HPDE6-E6E7 (cell line): ENCODE measurements at regions not wholly inside any gene's neighbourhood (a gene's known extent, or its start where the extent isn't known, plus 50 kb on each side); places are given as distances from the start of the nearest gene placed in this dataset.
"Not testable (repeated sequence)": the region's sequence is repeated elsewhere in the genome, so short reads cannot be mapped to it uniquely, and the experiment has no call there.

Source experiments
- DNase-seq: peaks from one replicate; pipeline ENCODE4 v3.0.0; 2011; ENCODE audit warnings: missing footprints; ENCODE audit errors: extremely low spot score

DNA sequence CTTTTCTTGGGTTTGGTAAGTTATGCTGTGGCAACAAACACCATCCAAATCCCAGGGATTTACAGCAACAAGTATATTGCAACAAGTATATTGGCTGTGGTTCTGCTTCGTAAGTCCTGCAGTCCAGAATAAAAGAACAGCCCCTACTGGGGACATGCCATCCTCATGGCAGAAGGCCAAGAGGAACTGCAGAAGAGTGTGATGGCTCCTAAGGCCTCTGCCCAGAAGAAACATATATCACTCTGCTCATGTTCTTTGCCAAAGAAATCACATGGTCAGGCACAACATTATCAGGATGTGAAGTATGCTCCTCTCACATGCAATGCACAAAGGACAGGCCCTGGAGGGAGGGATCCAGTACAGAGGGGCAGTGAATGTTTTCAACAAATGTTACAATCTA is 159.6 kb upstream of the TAS2R1 start:
- no peak for DNase-seq

DNA sequence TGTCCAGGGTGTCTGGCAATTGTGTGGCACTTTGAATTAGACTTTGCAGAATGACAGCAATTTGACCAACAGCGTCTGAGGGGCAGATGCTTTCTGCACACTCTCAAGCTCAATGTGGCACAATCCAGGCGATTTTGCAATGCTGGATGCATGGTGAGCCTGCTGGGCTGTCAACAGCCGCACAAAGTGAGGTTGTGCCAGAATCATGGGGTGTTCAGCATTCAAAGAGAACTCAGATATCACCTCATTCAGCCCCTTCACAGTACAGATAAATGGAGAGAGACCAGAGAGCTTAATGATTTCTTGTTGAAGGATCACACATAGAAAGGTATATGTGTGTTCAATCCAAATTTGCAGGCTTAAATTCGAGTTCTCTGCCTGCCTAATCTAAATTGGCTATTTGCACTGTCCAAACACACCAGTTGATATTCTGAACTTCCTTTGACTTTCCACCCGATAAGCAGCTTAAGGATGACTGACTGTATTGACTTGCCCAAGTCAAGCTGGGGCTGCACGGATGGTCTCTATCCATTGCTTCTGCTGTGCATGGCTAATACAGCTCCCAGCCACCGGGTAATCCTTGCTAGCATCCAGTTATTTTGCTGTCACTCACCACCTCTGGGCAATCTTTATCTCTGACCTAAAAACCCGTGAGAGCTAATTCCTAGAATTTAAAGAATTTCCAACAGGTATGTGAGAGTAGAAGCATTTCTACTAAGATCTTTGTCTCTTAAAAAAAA is 157.9 kb upstream of the TAS2R1 start:
- no peak for DNase-seq

- no peak for DNase-seq
Observed at GRCh38 chr5:9786380-9787360, 156.5 kb upstream of the TAS2R1 start.

- no peak for DNase-seq
Observed at GRCh38 chr5:9785751-9786150, 155.6 kb upstream of the TAS2R1 start.

DNA sequence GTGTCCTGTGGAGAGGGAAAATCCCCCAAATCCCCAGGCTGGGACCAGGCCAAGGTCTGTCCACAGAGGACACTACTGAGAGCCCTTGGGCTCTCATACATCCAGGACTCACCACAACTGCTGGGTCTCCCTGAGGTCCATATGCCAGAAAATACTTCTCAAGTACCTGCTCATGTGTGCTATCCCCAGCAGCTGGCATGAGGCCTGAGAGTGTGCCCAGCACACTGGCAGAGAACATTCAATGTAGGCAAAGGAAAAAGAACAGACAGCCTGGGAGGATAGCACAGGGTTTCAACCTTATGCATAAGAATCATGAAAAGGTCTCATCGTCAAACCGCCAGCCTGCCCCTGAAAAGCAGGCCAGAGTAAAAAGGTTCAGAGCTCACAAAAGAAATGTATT is 154.1 kb upstream of the TAS2R1 start:
- no peak for DNase-seq

DNA sequence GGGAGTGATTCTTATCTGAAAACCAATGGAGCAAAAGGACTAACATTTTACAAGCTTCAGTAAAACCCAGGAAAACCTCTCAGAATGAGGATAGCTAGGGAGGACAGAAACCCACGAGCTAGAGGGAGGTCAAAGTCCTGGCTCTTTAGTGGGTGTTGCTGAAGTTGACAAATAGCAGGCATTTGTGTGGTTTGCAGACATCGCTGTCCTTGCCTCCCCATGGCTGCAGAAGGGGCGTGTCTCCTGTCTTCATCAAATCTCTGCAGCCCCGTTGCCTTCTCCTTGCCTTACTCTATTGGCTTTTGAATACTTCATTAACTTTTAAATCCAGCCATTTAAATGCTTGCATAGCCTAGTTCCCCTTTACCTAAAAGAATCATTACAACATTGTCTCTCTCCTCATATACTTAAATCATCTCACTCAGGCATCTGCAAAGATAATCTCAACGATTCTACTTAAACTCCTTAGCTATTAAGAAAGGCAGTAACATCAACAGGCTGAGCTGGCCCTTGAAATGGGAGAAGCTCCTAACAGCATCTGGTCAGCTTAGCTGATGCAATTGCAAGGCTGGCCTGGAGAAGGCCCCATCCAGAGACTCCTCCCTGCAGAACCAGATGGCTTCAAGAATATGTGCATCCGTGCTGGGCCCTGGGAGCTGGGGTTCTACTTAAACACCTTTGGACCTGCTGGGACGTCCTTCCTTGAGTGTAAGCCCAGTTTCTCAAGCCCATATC is 152.8 kb upstream of the TAS2R1 start:
- no peak for DNase-seq

- DNase-seq: no peak
Observed at GRCh38 chr5:9781890-9782289, 151.7 kb upstream of the TAS2R1 start.

- no peak for DNase-seq
Observed at GRCh38 chr5:9781275-9781674, 151.1 kb upstream of the TAS2R1 start.

- no peak for DNase-seq
Observed at GRCh38 chr5:9780501-9780900, 150.3 kb upstream of the TAS2R1 start.

- no peak for DNase-seq
Observed at GRCh38 chr5:9776525-9776924, 146.4 kb upstream of the TAS2R1 start.

- DNase-seq: no peak
Observed at GRCh38 chr5:9775339-9775738, 145.2 kb upstream of the TAS2R1 start.

DNA sequence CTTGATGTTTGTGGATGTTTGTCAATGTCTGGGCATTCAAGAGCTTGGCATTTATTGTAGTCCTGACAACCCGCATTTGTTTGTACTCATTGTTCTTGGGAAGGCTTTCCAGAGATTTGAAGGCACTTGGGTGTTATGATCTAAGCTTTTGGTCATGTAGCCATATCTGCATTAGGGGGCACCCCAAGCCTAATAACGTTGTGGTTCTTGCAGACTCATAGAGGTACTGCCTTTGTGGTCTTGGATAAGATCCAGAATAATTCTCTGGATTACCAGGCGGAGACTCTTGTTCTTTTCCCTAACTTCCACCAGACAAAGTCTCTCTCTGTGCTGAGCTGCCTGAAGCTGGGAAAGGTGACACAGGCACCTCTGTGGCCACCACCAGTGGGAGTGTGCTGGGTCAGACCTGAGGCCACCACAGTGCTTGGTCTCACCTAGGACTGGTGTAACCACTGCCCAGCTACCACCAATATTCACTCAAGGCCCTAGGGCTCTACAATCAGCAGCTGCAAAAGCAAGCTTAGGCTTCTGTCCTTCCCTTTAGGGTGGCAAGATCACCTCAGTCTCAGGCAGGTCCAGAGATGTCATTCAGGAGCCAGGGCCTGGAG is 144.4 kb upstream of the TAS2R1 start:
- DNase-seq: no peak

GRCh38 chr5:9771079-9771478 is 140.9 kb upstream of the TAS2R1 start:
- no peak for DNase-seq

- peak; percentile 38 for DNase-seq
Observed at GRCh38 chr5:9766581-9766980, 136.4 kb upstream of the TAS2R1 start.

- DNase-seq: no peak
Observed at GRCh38 chr5:9765419-9766140, 135.4 kb upstream of the TAS2R1 start.

DNA sequence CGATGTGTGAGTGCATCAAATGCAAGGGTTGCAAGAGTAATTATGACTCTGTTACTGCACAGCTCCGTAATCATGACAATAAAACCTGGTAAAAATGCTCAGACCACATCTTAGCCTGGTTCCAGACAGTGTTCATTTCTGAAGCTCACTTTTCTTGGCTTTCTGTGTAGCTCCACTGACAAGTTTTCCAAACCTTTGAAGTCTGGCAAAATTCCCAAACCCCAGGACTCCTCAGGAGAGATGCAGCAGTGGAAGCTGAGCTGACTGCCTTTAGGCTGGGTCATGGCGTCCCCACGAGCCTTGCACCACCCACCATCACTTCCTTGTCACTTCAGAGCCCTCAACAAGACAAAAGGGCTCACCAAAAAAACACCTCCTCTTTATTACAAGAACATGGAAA is 131.6 kb upstream of the TAS2R1 start:
- no peak for DNase-seq

DNA sequence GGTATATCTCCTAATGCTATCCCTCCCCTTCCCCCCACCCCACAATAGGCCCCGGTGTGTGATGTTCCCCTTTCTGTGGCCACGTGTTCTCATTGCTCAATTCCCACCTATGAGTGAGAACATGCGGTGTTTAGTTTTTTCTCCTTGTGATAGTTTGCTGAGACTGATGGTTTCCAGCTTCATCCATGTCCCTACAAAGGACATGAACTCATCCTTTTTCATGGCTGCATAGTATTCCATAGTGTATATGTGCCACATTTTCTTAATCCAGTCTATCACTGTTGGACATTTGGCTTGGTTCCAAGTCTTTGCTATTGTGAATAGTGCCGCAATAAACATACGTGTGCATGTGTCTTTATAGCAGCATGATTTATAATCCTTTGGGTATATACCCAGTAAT is 122.5 kb upstream of the TAS2R1 start:
- not testable (repeated sequence) for DNase-seq

DNA sequence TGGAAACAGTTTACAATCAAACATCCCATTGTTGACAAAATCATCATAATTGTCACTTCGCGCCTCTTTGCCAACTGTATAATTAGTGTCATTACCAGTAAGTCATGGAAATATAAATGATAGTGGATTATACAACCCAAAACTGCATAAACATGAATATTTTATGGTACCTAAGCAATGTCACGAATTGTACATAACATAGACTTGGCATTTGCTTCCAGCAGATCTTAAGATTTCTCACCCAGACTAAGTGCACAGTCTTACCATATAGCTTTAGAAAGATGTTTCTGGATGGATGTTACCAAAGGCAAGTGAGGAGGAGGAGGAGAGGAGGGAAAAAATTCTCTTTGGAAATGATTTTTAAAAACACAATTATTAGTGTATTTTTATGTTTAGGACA is 113.4 kb upstream of the TAS2R1 start:
- DNase-seq: no peak

GRCh38 chr5:9742848-9743247 is 112.7 kb upstream of the TAS2R1 start:
- DNase-seq: no peak

DNA sequence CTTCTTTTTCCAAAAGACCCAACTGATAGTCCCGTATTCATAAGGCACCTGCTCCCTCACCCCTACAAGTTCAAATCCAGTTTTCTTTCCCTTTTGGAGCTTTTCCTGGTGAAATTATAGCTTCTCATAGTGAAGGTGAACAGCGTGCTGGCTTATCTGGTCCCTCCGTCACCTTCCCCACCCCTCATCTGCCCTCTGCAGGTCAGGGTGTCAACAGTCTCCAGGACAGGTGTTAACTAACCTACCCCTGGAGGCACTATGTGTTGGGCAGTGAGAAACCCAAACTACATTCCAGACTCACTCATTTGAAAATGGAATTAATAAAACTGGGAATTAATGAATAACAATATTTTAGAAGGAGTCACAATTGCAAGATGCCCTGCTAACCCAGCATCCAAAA is 109.0 kb upstream of the TAS2R1 start:
- no peak for DNase-seq

DNA sequence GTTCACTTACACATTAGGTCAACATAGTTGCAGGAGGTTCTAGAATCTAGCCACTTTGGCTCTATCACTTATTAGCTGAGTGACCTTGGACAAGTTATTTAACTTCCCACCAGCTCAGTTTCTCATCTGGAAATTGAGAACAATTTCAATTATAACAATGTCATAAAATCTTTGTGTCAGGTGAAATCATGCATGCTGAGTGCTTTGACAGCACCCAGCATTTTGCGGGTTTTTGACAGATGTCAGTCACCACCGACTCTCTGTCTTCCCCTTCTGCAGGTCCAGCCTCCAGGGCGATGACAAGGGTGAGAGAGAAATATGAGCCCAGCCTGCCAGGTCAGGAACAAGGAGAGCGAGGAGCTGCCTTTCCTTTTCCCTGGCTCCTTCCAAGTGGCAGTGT is 107.1 kb upstream of the TAS2R1 start:
- DNase-seq: no peak
